SK-N-SH treated with all-trans-retinoic acid at 6 μM for 48 hours (cell line): ENCODE measurements at regions not wholly inside any gene's neighbourhood (a gene's known extent, or its start where the extent isn't known, plus 50 kb on each side); places are given as distances from the start of the nearest gene placed in this dataset.

Experiments used
- ATAC-seq: fragments of 200-7000 bp; cut with Tn5 transposase; 3 replicates; pipeline ENCODE4 v1.9.1; 2020; ENCODE audit warnings: mild to moderate bottlenecking, moderate library complexity
- ARNTL ChIP-seq: fragments of 450-650 bp; formaldehyde crosslinking; IDR thresholded peaks from 2 replicates; pipeline ENCODE4 v1.5.0; 2020; ENCODE audit warnings: low read depth, mild to moderate bottlenecking, moderate library complexity, borderline replicate concordance
- BACH2 ChIP-seq: fragments of 250-450 bp; sonication (Bioruptor Pico); IDR thresholded peaks from 2 replicates; pipeline ENCODE4 v1.9.0; 2021; ENCODE audit warnings: mild to moderate bottlenecking, borderline replicate concordance
- CSDC2 ChIP-seq: fragments of 250-450 bp; sonication (Bioruptor Pico); IDR thresholded peaks from 2 replicates; pipeline ENCODE4 v1.5.0; 2020; ENCODE audit warnings: mild to moderate bottlenecking, moderate library complexity
- ESRRG ChIP-seq: fragments of 250-450 bp; sonication (Bioruptor Pico); IDR thresholded peaks from 2 replicates; pipeline ENCODE4 v1.6.1; 2021; ENCODE audit warnings: mild to moderate bottlenecking
- GLIS3 ChIP-seq: fragments of 250-450 bp; sonication (Bioruptor Pico); IDR thresholded peaks from 2 replicates; pipeline ENCODE4 v1.5.0; 2020; ENCODE audit warnings: mild to moderate bottlenecking, moderate library complexity
- ISL1 ChIP-seq: fragments of 250-450 bp; sonication (Bioruptor Pico); IDR thresholded peaks from 2 replicates; pipeline ENCODE4 v2.1.2; 2022; ENCODE audit warnings: mild to moderate bottlenecking, moderate library complexity
- OSR1 ChIP-seq: fragments of 250-450 bp; sonication (Bioruptor Pico); IDR thresholded peaks from 2 replicates; pipeline ENCODE4 v1.8.0; 2022; ENCODE audit warnings: moderate library complexity, mild to moderate bottlenecking, inconsistent platforms
- PPARA ChIP-seq: fragments of 250-450 bp; sonication (Bioruptor Pico); IDR thresholded peaks from 2 replicates; pipeline ENCODE4 v1.5.0; 2020; ENCODE audit warnings: mild to moderate bottlenecking, borderline replicate concordance
- SNAI2 ChIP-seq: fragments of 250-450 bp; sonication (Bioruptor Pico); IDR thresholded peaks from 2 replicates; pipeline ENCODE4 v1.5.0; 2020; ENCODE audit warnings: mild to moderate bottlenecking, moderate library complexity
- TCF4 ChIP-seq: fragments of 250-450 bp; sonication (Bioruptor Pico); IDR thresholded peaks from 2 replicates; pipeline ENCODE4 v1.8.0; 2021; ENCODE audit warnings: mild to moderate bottlenecking, moderate library complexity, borderline replicate concordance
- TOX ChIP-seq: fragments of 250-450 bp; sonication (Bioruptor Pico); IDR thresholded peaks from 2 replicates; pipeline ENCODE4 v1.8.0; 2021; ENCODE audit warnings: mild to moderate bottlenecking, moderate library complexity, borderline replicate concordance
- ZC3H10 ChIP-seq: fragments of 250-450 bp; sonication (Bioruptor Pico); IDR thresholded peaks from 2 replicates; pipeline ENCODE4 v1.5.1; 2021; ENCODE audit warnings: mild to moderate bottlenecking, moderate library complexity
- ZFP3 ChIP-seq: fragments of 250-450 bp; sonication (Bioruptor Pico); IDR thresholded peaks from 2 replicates; pipeline ENCODE4 v1.5.0; 2020; ENCODE audit warnings: mild to moderate bottlenecking, moderate library complexity
- ZFP30 ChIP-seq: fragments of 450-650 bp; formaldehyde crosslinking; IDR thresholded peaks from 2 replicates; pipeline ENCODE4 v1.5.0; 2022; ENCODE audit warnings: mild to moderate bottlenecking, moderate library complexity
- ZNF565 ChIP-seq: fragments of 450-650 bp; formaldehyde crosslinking; conservative IDR thresholded peaks from 2 replicates; pipeline ENCODE4 v1.5.0; 2020; ENCODE audit warnings: low read depth, mild to moderate bottlenecking, moderate library complexity
- ZNF70 ChIP-seq: fragments of 450-650 bp; formaldehyde crosslinking; IDR thresholded peaks from 2 replicates; pipeline ENCODE4 v1.5.0; 2020; ENCODE audit warnings: mild to moderate bottlenecking, moderate library complexity
- ZNF8 ChIP-seq: fragments of 450-650 bp; formaldehyde crosslinking; IDR thresholded peaks from 2 replicates; pipeline ENCODE4 v1.5.0; 2020; ENCODE audit warnings: mild to moderate bottlenecking, moderate library complexity
- TF ChIP-seq, protein P1 (sequence below): fragments of 250-450 bp; sonication (Bioruptor Pico); IDR thresholded peaks from 2 replicates; pipeline ENCODE4 v1.5.0; 2020; ENCODE audit warnings: mild to moderate bottlenecking, moderate library complexity
- TF ChIP-seq, protein P2 (sequence below): fragments of 250-450 bp; sonication (Bioruptor Pico); IDR thresholded peaks from 2 replicates; pipeline ENCODE4 v1.5.1; 2021; ENCODE audit warnings: mild to moderate bottlenecking, moderate library complexity
- TF ChIP-seq, protein P3 (sequence below): fragments of 250-450 bp; sonication (Bioruptor Pico); IDR thresholded peaks from 2 replicates; pipeline ENCODE4 v1.5.1; 2020; ENCODE audit warnings: low read depth, mild to moderate bottlenecking, moderate library complexity
- TF ChIP-seq, protein P4 (sequence below): fragments of 250-450 bp; sonication (Bioruptor Pico); IDR thresholded peaks from 2 replicates; pipeline ENCODE4 v1.8.0; 2020; ENCODE audit warnings: mild to moderate bottlenecking, moderate library complexity, borderline replicate concordance
- TF ChIP-seq, protein P5 (sequence below): fragments of 250-450 bp; sonication (Bioruptor Pico); IDR thresholded peaks from 2 replicates; pipeline ENCODE4 v1.8.0; 2021; ENCODE audit warnings: low read depth, mild to moderate bottlenecking, moderate library complexity, borderline replicate concordance

DNA sequence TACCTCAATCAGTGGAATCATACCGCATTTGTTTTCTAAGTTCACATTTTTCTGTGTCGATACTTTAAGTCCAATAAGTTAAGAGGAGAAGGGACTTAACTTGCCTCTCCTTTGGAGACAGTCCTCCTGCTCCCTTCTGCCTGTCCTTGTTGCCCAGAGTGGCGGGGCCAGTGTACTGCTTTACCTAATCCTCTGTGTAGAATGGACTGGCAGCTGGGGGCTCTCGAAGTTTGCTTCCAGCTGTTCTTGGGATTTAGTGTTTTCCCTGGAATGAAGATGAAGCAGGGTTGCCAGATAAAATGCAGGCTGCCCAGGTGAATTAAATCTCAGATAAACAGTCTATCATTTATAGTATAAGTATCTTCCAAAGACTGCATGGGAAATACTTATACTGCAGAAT, 287.6 kb upstream of the C2CD4B start (continued):
- TF ChIP-seq ARNTL (CRISPR knock-in tag): no peak
- no peak for TF ChIP-seq ZFP3 (CRISPR knock-in tag)
- TF ChIP-seq ZFP30 (CRISPR knock-in tag): no peak
- no peak for TF ChIP-seq ZC3H10 (CRISPR knock-in tag)
- TF ChIP-seq, all 23 proteins: peak for 0

DNA sequence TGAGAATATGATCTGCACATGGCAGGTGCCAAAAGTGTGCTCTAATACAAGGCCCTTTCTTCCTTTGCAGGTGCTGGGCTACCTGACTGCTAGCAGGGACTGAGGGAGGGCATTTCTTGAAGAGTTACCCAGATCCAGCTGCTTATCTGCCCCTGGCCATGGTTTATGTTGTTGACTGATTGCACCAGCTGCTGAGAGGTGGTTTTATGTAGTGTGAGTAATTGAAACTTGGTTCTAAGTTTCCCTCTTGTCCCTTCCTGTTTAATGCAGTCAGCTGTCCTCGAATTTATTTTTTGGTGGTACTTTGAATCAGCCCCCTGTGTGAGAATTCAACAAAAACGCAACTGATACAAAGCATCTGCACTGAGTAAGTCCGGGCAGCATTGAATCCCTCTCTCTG, 288.3 kb upstream of the C2CD4B start:
- ATAC-seq: no peak
- TF ChIP-seq ZNF565: no peak
- no peak for TF ChIP-seq GLIS3 (CRISPR knock-in tag)
- no peak for TF ChIP-seq ZFP3 (CRISPR knock-in tag)
- no peak for TF ChIP-seq TCF4
- TF ChIP-seq ARNTL (CRISPR knock-in tag): no peak
- no peak for TF ChIP-seq TOX (CRISPR knock-in tag)
- no peak for TF ChIP-seq CSDC2 (CRISPR knock-in tag)
- TF ChIP-seq ZFP30 (CRISPR knock-in tag): no peak
- no peak for TF ChIP-seq ISL1 (CRISPR knock-in tag)
- TF ChIP-seq, protein P1, sequence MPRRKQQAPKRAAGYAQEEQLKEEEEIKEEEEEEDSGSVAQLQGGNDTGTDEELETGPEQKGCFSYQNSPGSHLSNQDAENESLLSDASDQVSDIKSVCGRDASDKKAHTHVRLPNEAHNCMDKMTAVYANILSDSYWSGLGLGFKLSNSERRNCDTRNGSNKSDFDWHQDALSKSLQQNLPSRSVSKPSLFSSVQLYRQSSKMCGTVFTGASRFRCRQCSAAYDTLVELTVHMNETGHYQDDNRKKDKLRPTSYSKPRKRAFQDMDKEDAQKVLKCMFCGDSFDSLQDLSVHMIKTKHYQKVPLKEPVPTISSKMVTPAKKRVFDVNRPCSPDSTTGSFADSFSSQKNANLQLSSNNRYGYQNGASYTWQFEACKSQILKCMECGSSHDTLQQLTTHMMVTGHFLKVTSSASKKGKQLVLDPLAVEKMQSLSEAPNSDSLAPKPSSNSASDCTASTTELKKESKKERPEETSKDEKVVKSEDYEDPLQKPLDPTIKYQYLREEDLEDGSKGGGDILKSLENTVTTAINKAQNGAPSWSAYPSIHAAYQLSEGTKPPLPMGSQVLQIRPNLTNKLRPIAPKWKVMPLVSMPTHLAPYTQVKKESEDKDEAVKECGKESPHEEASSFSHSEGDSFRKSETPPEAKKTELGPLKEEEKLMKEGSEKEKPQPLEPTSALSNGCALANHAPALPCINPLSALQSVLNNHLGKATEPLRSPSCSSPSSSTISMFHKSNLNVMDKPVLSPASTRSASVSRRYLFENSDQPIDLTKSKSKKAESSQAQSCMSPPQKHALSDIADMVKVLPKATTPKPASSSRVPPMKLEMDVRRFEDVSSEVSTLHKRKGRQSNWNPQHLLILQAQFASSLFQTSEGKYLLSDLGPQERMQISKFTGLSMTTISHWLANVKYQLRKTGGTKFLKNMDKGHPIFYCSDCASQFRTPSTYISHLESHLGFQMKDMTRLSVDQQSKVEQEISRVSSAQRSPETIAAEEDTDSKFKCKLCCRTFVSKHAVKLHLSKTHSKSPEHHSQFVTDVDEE (CRISPR knock-in tag): no peak
- TF ChIP-seq, protein P2, sequence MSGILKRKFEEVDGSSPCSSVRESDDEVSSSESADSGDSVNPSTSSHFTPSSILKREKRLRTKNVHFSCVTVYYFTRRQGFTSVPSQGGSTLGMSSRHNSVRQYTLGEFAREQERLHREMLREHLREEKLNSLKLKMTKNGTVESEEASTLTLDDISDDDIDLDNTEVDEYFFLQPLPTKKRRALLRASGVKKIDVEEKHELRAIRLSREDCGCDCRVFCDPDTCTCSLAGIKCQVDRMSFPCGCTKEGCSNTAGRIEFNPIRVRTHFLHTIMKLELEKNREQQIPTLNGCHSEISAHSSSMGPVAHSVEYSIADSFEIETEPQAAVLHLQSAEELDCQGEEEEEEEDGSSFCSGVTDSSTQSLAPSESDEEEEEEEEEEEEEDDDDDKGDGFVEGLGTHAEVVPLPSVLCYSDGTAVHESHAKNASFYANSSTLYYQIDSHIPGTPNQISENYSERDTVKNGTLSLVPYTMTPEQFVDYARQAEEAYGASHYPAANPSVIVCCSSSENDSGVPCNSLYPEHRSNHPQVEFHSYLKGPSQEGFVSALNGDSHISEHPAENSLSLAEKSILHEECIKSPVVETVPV (CRISPR knock-in tag): no peak
- TF ChIP-seq, all 23 proteins: peak for 0

DNA sequence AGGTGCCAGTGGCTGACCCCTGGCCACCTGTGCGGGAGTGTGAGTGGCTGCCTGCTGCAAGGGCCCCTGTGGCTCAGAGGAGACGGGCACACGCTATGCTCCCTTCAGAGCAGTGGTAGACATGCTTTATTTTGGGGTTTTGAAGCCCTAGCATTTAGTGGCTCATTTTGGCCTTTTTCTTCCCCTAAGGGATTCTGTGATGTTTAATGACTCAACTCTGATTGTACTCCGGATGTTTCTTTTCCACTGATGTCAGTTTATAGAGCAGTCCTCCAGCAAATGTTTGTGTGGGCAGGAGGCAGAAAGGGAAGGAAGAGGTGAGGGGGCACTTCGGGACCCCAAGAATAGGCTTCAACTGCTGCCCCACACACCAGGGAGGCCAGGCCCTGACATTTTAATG, 288.9 kb upstream of the C2CD4B start:
- peak; percentile 31; the same call in 2 of the 3 replicates for ATAC-seq
- no peak for TF ChIP-seq ISL1 (CRISPR knock-in tag)
- no peak for TF ChIP-seq ZC3H10 (CRISPR knock-in tag)
- TF ChIP-seq PPARA: no peak
- TF ChIP-seq, protein P1 (CRISPR knock-in tag): no peak
- no peak for TF ChIP-seq ZFP30 (CRISPR knock-in tag)
- no peak for TF ChIP-seq OSR1 (CRISPR knock-in tag)
- TF ChIP-seq, protein P3, sequence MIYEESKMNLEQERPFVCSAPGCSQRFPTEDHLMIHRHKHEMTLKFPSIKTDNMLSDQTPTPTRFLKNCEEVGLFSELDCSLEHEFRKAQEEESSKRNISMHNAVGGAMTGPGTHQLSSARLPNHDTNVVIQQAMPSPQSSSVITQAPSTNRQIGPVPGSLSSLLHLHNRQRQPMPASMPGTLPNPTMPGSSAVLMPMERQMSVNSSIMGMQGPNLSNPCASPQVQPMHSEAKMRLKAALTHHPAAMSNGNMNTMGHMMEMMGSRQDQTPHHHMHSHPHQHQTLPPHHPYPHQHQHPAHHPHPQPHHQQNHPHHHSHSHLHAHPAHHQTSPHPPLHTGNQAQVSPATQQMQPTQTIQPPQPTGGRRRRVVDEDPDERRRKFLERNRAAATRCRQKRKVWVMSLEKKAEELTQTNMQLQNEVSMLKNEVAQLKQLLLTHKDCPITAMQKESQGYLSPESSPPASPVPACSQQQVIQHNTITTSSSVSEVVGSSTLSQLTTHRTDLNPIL (CRISPR knock-in tag): no peak
- TF ChIP-seq ESRRG (CRISPR knock-in tag): no peak
- no peak for TF ChIP-seq CSDC2 (CRISPR knock-in tag)
- no peak for TF ChIP-seq ZNF565
- no peak for TF ChIP-seq GLIS3 (CRISPR knock-in tag)
- TF ChIP-seq TOX (CRISPR knock-in tag): no peak
- TF ChIP-seq SNAI2 (CRISPR knock-in tag): no peak
- TF ChIP-seq BACH2 (CRISPR knock-in tag): no peak
- no peak for TF ChIP-seq ZNF70
- TF ChIP-seq, protein P4, sequence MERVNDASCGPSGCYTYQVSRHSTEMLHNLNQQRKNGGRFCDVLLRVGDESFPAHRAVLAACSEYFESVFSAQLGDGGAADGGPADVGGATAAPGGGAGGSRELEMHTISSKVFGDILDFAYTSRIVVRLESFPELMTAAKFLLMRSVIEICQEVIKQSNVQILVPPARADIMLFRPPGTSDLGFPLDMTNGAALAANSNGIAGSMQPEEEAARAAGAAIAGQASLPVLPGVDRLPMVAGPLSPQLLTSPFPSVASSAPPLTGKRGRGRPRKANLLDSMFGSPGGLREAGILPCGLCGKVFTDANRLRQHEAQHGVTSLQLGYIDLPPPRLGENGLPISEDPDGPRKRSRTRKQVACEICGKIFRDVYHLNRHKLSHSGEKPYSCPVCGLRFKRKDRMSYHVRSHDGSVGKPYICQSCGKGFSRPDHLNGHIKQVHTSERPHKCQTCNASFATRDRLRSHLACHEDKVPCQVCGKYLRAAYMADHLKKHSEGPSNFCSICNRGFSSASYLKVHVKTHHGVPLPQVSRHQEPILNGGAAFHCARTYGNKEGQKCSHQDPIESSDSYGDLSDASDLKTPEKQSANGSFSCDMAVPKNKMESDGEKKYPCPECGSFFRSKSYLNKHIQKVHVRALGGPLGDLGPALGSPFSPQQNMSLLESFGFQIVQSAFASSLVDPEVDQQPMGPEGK: no peak
- no peak for TF ChIP-seq ZFP3 (CRISPR knock-in tag)
- TF ChIP-seq, protein P5, sequence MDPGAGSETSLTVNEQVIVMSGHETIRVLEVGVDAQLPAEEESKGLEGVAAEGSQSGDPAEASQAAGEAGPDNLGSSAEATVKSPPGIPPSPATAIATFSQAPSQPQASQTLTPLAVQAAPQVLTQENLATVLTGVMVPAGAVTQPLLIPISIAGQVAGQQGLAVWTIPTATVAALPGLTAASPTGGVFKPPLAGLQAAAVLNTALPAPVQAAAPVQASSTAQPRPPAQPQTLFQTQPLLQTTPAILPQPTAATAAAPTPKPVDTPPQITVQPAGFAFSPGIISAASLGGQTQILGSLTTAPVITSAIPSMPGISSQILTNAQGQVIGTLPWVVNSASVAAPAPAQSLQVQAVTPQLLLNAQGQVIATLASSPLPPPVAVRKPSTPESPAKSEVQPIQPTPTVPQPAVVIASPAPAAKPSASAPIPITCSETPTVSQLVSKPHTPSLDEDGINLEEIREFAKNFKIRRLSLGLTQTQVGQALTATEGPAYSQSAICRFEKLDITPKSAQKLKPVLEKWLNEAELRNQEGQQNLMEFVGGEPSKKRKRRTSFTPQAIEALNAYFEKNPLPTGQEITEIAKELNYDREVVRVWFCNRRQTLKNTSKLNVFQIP: no peak
- no peak for TF ChIP-seq ZNF8 (CRISPR knock-in tag)
- TF ChIP-seq ARNTL (CRISPR knock-in tag): no peak
- TF ChIP-seq, all 23 proteins: peak for 0
